ENCODE measurements at regions not wholly inside any gene's neighbourhood (a gene's known extent, or its start where the extent isn't known, plus 50 kb on each side); places are given as distances from the start of the nearest gene placed in this dataset.
A peak's percentile ranks its signal among the peaks of the same experiment; 100 is the strongest.

GRCh38 chr17:72030067-72030899, 90.5 kb upstream of the SOX9 start:
- DNase-seq (ENCODE audit: low read depth): peak; percentile 62

- no peak for DNase-seq (ENCODE audit: low read depth)
These were observed 89.5 kb upstream of the SOX9 start for GRCh38 chr17:72031219-72031884.

GRCh38 chr17:72033334-72033733, 87.5 kb upstream of the SOX9 start:
- DNase-seq (ENCODE audit: low read depth): no peak

- no peak for DNase-seq (ENCODE audit: low read depth)
These were observed 86.8 kb upstream of the SOX9 start for GRCh38 chr17:72034000-72034399.

GRCh38 chr17:72038427-72038826, 82.4 kb upstream of the SOX9 start:
- DNase-seq (ENCODE audit: low read depth): no peak

GRCh38 chr17:72039490-72039889, 81.3 kb upstream of the SOX9 start:
- no peak for DNase-seq (ENCODE audit: low read depth)

GRCh38 chr17:72046178-72046577, 74.6 kb upstream of the SOX9 start:
- DNase-seq (ENCODE audit: low read depth): no peak

- DNase-seq (ENCODE audit: low read depth): no peak
These were observed 73.9 kb upstream of the SOX9 start for GRCh38 chr17:72046643-72047612.

- DNase-seq (ENCODE audit: low read depth): no peak
These were observed 70.9 kb upstream of the SOX9 start for GRCh38 chr17:72049914-72050313.

GRCh38 chr17:72053036-72053435, 67.8 kb upstream of the SOX9 start:
- DNase-seq (ENCODE audit: low read depth): no peak

GRCh38 chr17:72053449-72053848, 67.4 kb upstream of the SOX9 start:
- peak; percentile 28 for DNase-seq (ENCODE audit: low read depth)

- no peak for DNase-seq (ENCODE audit: low read depth)
These were observed 64.7 kb upstream of the SOX9 start for GRCh38 chr17:72056155-72056554.

- no peak for DNase-seq (ENCODE audit: low read depth)
These were observed 64.0 kb upstream of the SOX9 start for GRCh38 chr17:72056727-72057290.

GRCh38 chr17:72060084-72060483, 60.7 kb upstream of the SOX9 start:
- DNase-seq (ENCODE audit: low read depth): no peak

GRCh38 chr17:72063262-72063661, 57.6 kb upstream of the SOX9 start:
- no peak for DNase-seq (ENCODE audit: low read depth)

- DNase-seq (ENCODE audit: low read depth): no peak
These were observed 56.9 kb upstream of the SOX9 start for GRCh38 chr17:72063756-72064450.

GRCh38 chr17:72064606-72065193, 56.1 kb upstream of the SOX9 start:
- DNase-seq (ENCODE audit: low read depth): no peak

- no peak for DNase-seq (ENCODE audit: low read depth)
These were observed 55.3 kb upstream of the SOX9 start for GRCh38 chr17:72065556-72065955.

GRCh38 chr17:72068643-72069042, 52.2 kb upstream of the SOX9 start:
- DNase-seq (ENCODE audit: low read depth): no peak

- no peak for DNase-seq (ENCODE audit: low read depth)
These were observed 51.1 kb upstream of the SOX9 start for GRCh38 chr17:72069586-72070202.
